Activated naive CD4-positive, alpha-beta T cell treated with anti-CD3 and anti-CD28 coated beads for 36 hours (primary cell): ENCODE measurements at regions not wholly inside any gene's neighbourhood (a gene's known extent, or its start where the extent isn't known, plus 50 kb on each side); places are given as distances from the start of the nearest gene placed in this dataset.

Source experiments
- CTCF ChIA-PET: fragments of 350-600 bp; sonication (Branson Sonifier 250); formaldehyde crosslinking; loops from one replicate; lab custom pipeline; 2021; ENCODE audit warnings: antibody characterized with exemption; lab: Charles Lee
- DNase-seq: peaks from one replicate; pipeline ENCODE4 v3.0.0-alpha.2; 2020
- H3K27ac Mint-ChIP-seq: one replicate; pipeline ENCODE4 v1.8.0; 2021; ENCODE audit warnings: mild to moderate bottlenecking, mixed read lengths
- H3K27me3 Mint-ChIP-seq: one replicate; pipeline ENCODE4 v1.8.0; 2021; ENCODE audit warnings: low read depth, mixed read lengths
- H3K36me3 Mint-ChIP-seq: one replicate; pipeline ENCODE4 v1.8.0; 2021; ENCODE audit warnings: low read depth, mixed read lengths
- H3K4me1 Mint-ChIP-seq: one replicate; pipeline ENCODE4 v1.8.0; 2021; ENCODE audit warnings: low read depth, mixed read lengths
- H3K4me3 Mint-ChIP-seq: one replicate; pipeline ENCODE4 v1.8.0; 2021; ENCODE audit warnings: mild to moderate bottlenecking, moderate library complexity, mixed read lengths
- H3K9me3 Mint-ChIP-seq: one replicate; pipeline ENCODE4 v1.8.0; 2021; ENCODE audit warnings: mixed read lengths
- intact Hi-C: fragments of 100-400 bp; cut with micrococcal nuclease; formaldehyde crosslinking; loops from one replicate; pipeline ENCODE4 v1.15.1; 2023

- H3K9me3 Mint-ChIP-seq = no peaks in the 10 kb centered on the region
- H3K4me1 Mint-ChIP-seq = no peaks in the 10 kb centered on the region
- no peaks in the 10 kb centered on the region for H3K27me3 Mint-ChIP-seq
- no peak overlapping the region for H3K4me3 Mint-ChIP-seq
- intact Hi-C loops = no loop called here
- DNase-seq = no peak
- no peak overlapping the region for H3K27ac Mint-ChIP-seq
- CTCF ChIA-PET = no interaction called here
- H3K36me3 Mint-ChIP-seq = no peaks in the 10 kb centered on the region
These were observed 316.6 kb upstream of the NDST4 start for GRCh38 chr4:115430024-115430423.

- Mint-ChIP-seq H3K4me1 (no peaks in the 10 kb centered on the region), H3K36me3 (no peaks in the 10 kb centered on the region), H3K9me3 (no peaks in the 10 kb centered on the region), H3K27ac (no peak overlapping the region), H3K4me3 (no peak overlapping the region), H3K27me3 (no peaks in the 10 kb centered on the region)
- no peak for DNase-seq
- intact Hi-C loops = no loop called here
- CTCF ChIA-PET = no interaction called here
These were observed 315.0 kb upstream of the NDST4 start for GRCh38 chr4:115428455-115428854.

GRCh38 chr4:115424852-115425251 is 311.4 kb upstream of the NDST4 start:
- Mint-ChIP-seq H3K36me3 (no peaks in the 10 kb centered on the region), H3K4me1 (no peaks in the 10 kb centered on the region), H3K4me3 (no peak overlapping the region), H3K27me3 (no peaks in the 10 kb centered on the region), H3K9me3 (peaks cover 9% of the 10 kb centered on the region), H3K27ac (no peak overlapping the region)
- intact Hi-C loops = no loop called here
- no peak for DNase-seq
- CTCF ChIA-PET = no interaction called here

GRCh38 chr4:115418635-115419396 is 305.4 kb upstream of the NDST4 start:
- Mint-ChIP-seq H3K36me3 (no peaks in the 10 kb centered on the region), H3K4me3 (no peak overlapping the region), H3K9me3 (peaks cover 11% of the 10 kb centered on the region), H3K27me3 (no peaks in the 10 kb centered on the region), H3K27ac (no peak overlapping the region), H3K4me1 (no peaks in the 10 kb centered on the region)
- no peak for DNase-seq
- intact Hi-C loops = no loop called here
- CTCF ChIA-PET = no interaction called here

- H3K27ac Mint-ChIP-seq = no peak overlapping the region
- no peaks in the 10 kb centered on the region for H3K27me3 Mint-ChIP-seq
- no peak overlapping the region for H3K4me3 Mint-ChIP-seq
- no peaks in the 10 kb centered on the region for H3K36me3 Mint-ChIP-seq
- no peaks in the 10 kb centered on the region for H3K4me1 Mint-ChIP-seq
- DNase-seq = no peak
- H3K9me3 Mint-ChIP-seq = peaks cover 11% of the 10 kb centered on the region
- CTCF ChIA-PET = no interaction called here
- intact Hi-C loops = no loop called here
These were observed 282.6 kb upstream of the NDST4 start for GRCh38 chr4:115396034-115396433.

GRCh38 chr4:115376866-115377265 is 263.4 kb upstream of the NDST4 start:
- DNase-seq = no peak
- H3K4me1 Mint-ChIP-seq = no peaks in the 10 kb centered on the region
- CTCF ChIA-PET = no interaction called here
- no peak overlapping the region for H3K27ac Mint-ChIP-seq
- H3K27me3 Mint-ChIP-seq = no peaks in the 10 kb centered on the region
- H3K9me3 Mint-ChIP-seq = no peaks in the 10 kb centered on the region
- H3K4me3 Mint-ChIP-seq = no peak overlapping the region
- intact Hi-C loops = no loop called here
- H3K36me3 Mint-ChIP-seq = no peaks in the 10 kb centered on the region

- Mint-ChIP-seq H3K36me3 (no peaks in the 10 kb centered on the region), H3K4me3 (no peak overlapping the region), H3K27me3 (no peaks in the 10 kb centered on the region), H3K9me3 (no peaks in the 10 kb centered on the region), H3K4me1 (no peaks in the 10 kb centered on the region), H3K27ac (no peak overlapping the region)
- CTCF ChIA-PET = no interaction called here
- intact Hi-C loops = no loop called here
- DNase-seq = no peak
These were observed 261.2 kb upstream of the NDST4 start for GRCh38 chr4:115374621-115375020.

- no peaks in the 10 kb centered on the region for H3K27me3 Mint-ChIP-seq
- no peak overlapping the region for H3K4me3 Mint-ChIP-seq
- no peaks in the 10 kb centered on the region for H3K4me1 Mint-ChIP-seq
- intact Hi-C loops = no loop called here
- H3K36me3 Mint-ChIP-seq = no peaks in the 10 kb centered on the region
- H3K9me3 Mint-ChIP-seq = no peaks in the 10 kb centered on the region
- DNase-seq = no peak
- H3K27ac Mint-ChIP-seq = no peak overlapping the region
- CTCF ChIA-PET = no interaction called here
These were observed 257.1 kb upstream of the NDST4 start for GRCh38 chr4:115370490-115370889.

GRCh38 chr4:115370012-115370411 is 256.6 kb upstream of the NDST4 start:
- Mint-ChIP-seq H3K27ac (no peak overlapping the region), H3K4me3 (no peak overlapping the region), H3K27me3 (no peaks in the 10 kb centered on the region), H3K36me3 (no peaks in the 10 kb centered on the region), H3K9me3 (no peaks in the 10 kb centered on the region), H3K4me1 (no peaks in the 10 kb centered on the region)
- intact Hi-C loops = no loop called here
- no peak for DNase-seq
- CTCF ChIA-PET = no interaction called here

GRCh38 chr4:115366390-115366789 is 253.0 kb upstream of the NDST4 start:
- Mint-ChIP-seq H3K4me1 (no peaks in the 10 kb centered on the region), H3K9me3 (no peaks in the 10 kb centered on the region), H3K36me3 (no peaks in the 10 kb centered on the region), H3K4me3 (no peak overlapping the region), H3K27me3 (no peaks in the 10 kb centered on the region), H3K27ac (no peak overlapping the region)
- CTCF ChIA-PET = no interaction called here
- no peak for DNase-seq
- intact Hi-C loops = no loop called here

- H3K4me3 Mint-ChIP-seq = no peak overlapping the region
- CTCF ChIA-PET = no interaction called here
- intact Hi-C loops = no loop called here
- H3K36me3 Mint-ChIP-seq = no peaks in the 10 kb centered on the region
- no peak for DNase-seq
- H3K27ac Mint-ChIP-seq = no peak overlapping the region
- no peaks in the 10 kb centered on the region for H3K27me3 Mint-ChIP-seq
- H3K9me3 Mint-ChIP-seq = peaks cover 3% of the 10 kb centered on the region
- H3K4me1 Mint-ChIP-seq = no peaks in the 10 kb centered on the region
These were observed 251.8 kb upstream of the NDST4 start for GRCh38 chr4:115365185-115365584.

GRCh38 chr4:115361781-115362180 is 248.4 kb upstream of the NDST4 start:
- Mint-ChIP-seq H3K9me3 (peaks cover 3% of the 10 kb centered on the region), H3K4me3 (no peak overlapping the region), H3K4me1 (no peaks in the 10 kb centered on the region), H3K36me3 (no peaks in the 10 kb centered on the region), H3K27ac (no peak overlapping the region), H3K27me3 (no peaks in the 10 kb centered on the region)
- DNase-seq = no peak
- CTCF ChIA-PET = no interaction called here
- intact Hi-C loops = no loop called here

GRCh38 chr4:115360431-115360830 is 247.0 kb upstream of the NDST4 start:
- CTCF ChIA-PET = no interaction called here
- Mint-ChIP-seq H3K4me1 (no peaks in the 10 kb centered on the region), H3K27ac (no peak overlapping the region), H3K9me3 (peaks cover 3% of the 10 kb centered on the region), H3K4me3 (no peak overlapping the region), H3K36me3 (no peaks in the 10 kb centered on the region), H3K27me3 (no peaks in the 10 kb centered on the region)
- DNase-seq = no peak
- intact Hi-C loops = no loop called here
